Osteoblast (primary cell): ENCODE measurements at regions not wholly inside any gene's neighbourhood (a gene's known extent, or its start where the extent isn't known, plus 50 kb on each side); places are given as distances from the start of the nearest gene placed in this dataset.

Source experiments
- DNase-seq: peaks from one replicate; pipeline ENCODE4 v3.0.0; 2011; ENCODE audit warnings: low spot score, mixed read lengths; ENCODE audit not compliant: insufficient read length; ENCODE audit errors: missing footprints
- H2AFZ ChIP-seq: 2 replicates; pipeline ENCODE4 v1.6.0; 2011; ENCODE audit warnings: mild to moderate bottlenecking, low read length
- H3K27ac ChIP-seq: 2 replicates; pipeline ENCODE4 v1.5.1; 2011; ENCODE audit warnings: mild to moderate bottlenecking, low read depth, low read length, moderate library complexity
- H3K27me3 ChIP-seq: 2 replicates; pipeline ENCODE4 v1.6.0; 2012; ENCODE audit warnings: mild to moderate bottlenecking, control low read depth, inconsistent platforms, low read length, moderate library complexity; ENCODE audit not compliant: insufficient read depth
- H3K36me3 ChIP-seq: 2 replicates; pipeline ENCODE4 v1.5.1; 2011; ENCODE audit warnings: mild to moderate bottlenecking, low read length, control low read depth, moderate library complexity; ENCODE audit not compliant: insufficient read depth
- H3K4me1 ChIP-seq: 2 replicates; pipeline ENCODE4 v1.5.1; 2011; ENCODE audit warnings: mild to moderate bottlenecking, low read length, control low read depth, moderate library complexity; ENCODE audit not compliant: insufficient read depth
- H3K4me2 ChIP-seq: 2 replicates; pipeline ENCODE4 v1.6.0; 2011; ENCODE audit warnings: mild to moderate bottlenecking, low read length; ENCODE audit not compliant: insufficient read depth
- H3K4me3 ChIP-seq: fragments of 200-600 bp; sonication (generic); 3 replicates; pipeline ENCODE4 v1.5.1; 2012; ENCODE audit warnings: mild to moderate bottlenecking, low read length, inconsistent platforms; ENCODE audit not compliant: insufficient read depth
- H3K79me2 ChIP-seq: 2 replicates; pipeline ENCODE4 v1.6.0; 2012; ENCODE audit warnings: mild to moderate bottlenecking, low read length, control low read depth, inconsistent platforms; ENCODE audit not compliant: insufficient read depth
- H3K9me3 ChIP-seq: 2 replicates; pipeline ENCODE4 v1.5.1; 2011; ENCODE audit warnings: low read depth, low read length, control low read depth
- H4K20me1 ChIP-seq: 2 replicates; pipeline ENCODE4 v1.6.0; 2012; ENCODE audit warnings: mild to moderate bottlenecking, low read length, control low read depth; ENCODE audit not compliant: insufficient read depth
- TF ChIP-seq, protein P1 (sequence below): IDR thresholded peaks from 2 replicates; pipeline ENCODE4 v1.5.1; 2011; ENCODE audit warnings: mild to moderate bottlenecking, low read depth, low read length, moderate library complexity; ENCODE audit errors: extremely low read depth

DNA sequence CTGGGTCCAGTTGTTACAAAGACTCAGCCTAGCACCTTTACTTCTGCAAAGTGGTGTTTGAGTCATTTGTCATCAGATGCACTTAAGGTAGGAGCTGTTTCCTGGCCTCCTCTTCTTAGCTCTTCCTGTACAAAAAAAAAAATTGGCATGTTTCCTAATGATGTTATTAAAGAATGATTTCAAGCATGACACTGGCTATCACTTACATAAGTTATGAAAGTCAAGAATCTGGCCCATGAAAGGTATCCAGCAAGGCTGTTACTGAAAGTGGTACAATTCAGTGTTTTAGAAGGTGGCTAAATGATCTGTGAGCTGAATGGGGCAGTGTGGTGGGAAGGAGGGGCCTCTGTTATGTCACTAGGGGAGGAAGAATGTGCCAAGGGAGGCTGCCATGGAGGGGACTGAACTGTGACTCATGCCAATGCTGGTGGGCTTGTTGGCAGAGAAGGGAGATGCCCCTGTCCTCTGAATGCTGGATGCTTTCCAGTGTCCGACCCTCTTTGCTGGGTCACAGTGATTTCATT, 175.1 kb upstream of the MAP1B start:
- H3K27ac ChIP-seq = peak overlapping the region; percentile 59
- no peaks in the 10 kb centered on the region for H3K79me2 ChIP-seq
- no peaks in the 10 kb centered on the region for H3K36me3 ChIP-seq
- no peaks in the 10 kb centered on the region for H4K20me1 ChIP-seq
- no peak overlapping the region for H3K4me2 ChIP-seq
- H3K27me3 ChIP-seq = peaks cover 7% of the 10 kb centered on the region
- peaks cover 13% of the 10 kb centered on the region for H3K4me1 ChIP-seq
- TF ChIP-seq, protein P1, sequence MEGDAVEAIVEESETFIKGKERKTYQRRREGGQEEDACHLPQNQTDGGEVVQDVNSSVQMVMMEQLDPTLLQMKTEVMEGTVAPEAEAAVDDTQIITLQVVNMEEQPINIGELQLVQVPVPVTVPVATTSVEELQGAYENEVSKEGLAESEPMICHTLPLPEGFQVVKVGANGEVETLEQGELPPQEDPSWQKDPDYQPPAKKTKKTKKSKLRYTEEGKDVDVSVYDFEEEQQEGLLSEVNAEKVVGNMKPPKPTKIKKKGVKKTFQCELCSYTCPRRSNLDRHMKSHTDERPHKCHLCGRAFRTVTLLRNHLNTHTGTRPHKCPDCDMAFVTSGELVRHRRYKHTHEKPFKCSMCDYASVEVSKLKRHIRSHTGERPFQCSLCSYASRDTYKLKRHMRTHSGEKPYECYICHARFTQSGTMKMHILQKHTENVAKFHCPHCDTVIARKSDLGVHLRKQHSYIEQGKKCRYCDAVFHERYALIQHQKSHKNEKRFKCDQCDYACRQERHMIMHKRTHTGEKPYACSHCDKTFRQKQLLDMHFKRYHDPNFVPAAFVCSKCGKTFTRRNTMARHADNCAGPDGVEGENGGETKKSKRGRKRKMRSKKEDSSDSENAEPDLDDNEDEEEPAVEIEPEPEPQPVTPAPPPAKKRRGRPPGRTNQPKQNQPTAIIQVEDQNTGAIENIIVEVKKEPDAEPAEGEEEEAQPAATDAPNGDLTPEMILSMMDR = no peak
- H3K9me3 ChIP-seq = no peaks in the 10 kb centered on the region
- peak overlapping the region; percentile 69 for H2AFZ ChIP-seq
- H3K4me3 ChIP-seq = no peak overlapping the region
- no peak for DNase-seq

DNA sequence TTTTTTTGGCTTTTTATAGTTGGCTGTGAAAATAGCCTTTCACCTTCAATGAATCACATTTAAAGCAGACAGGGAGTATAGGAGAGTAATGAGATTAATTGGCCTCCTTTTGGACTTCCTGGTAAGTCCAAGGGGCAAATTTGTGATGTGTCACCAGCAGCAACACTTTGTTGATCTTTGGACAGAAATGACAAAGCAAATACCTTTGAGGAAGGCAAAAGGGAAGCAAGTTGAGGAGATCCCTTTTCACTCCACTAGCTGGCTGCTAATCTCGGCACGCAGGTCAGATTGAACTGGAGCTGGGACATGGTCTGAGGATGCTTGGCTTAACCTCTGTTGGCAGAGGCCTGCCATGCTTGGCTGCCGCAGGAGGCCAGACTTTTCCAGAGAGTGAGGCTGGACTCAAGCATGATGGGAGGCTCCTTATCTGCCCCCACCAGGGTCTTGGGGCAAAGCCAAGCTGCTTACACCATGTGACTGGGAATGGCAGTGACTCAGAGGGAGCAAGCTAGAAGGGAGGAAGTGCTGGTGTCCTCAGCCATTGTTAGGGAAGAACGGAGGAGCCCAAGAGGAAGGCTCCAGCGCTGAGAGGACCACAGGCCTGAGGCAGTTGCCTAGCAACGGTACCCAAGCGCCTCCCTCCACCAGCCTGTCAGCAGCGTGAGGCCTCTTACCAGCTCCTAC, 174.5 kb upstream of the MAP1B start:
- Histone ChIP-seq H3K4me1 (peaks cover 13% of the 10 kb centered on the region), H3K79me2 (no peaks in the 10 kb centered on the region), H3K27ac (peak overlapping the region; percentile 59), H3K4me2 (no peak overlapping the region), H2AFZ (peak overlapping the region; percentile 69), H3K36me3 (no peaks in the 10 kb centered on the region), H3K4me3 (no peak overlapping the region), H3K9me3 (no peaks in the 10 kb centered on the region), H4K20me1 (no peaks in the 10 kb centered on the region), H3K27me3 (peaks cover 7% of the 10 kb centered on the region)
- TF ChIP-seq, protein P1 = peak; percentile 10
- DNase-seq = peak; percentile 84

DNA sequence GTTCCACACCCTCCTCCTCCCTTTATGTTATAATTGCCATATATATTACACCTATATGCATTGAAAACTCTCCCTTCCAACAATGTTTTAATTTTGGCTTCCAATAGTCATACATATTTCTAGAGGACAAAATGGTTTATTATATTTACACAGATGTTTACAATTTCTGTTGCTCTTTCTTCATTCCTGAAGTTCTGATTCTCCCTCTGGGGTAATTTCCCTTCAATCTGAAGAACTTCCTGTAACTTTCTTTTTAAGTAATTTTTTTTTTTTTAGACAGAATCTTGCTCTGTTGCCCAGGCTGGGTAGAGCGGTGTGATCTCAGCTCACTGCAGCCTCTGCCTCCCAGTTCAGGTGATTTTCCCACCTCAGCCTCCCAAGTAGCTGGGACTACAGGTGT, 173.0 kb upstream of the MAP1B start:
- Histone ChIP-seq H3K36me3 (no peaks in the 10 kb centered on the region), H2AFZ (no peak overlapping the region), H3K4me3 (no peak overlapping the region), H3K27ac (no peak overlapping the region), H3K4me2 (no peak overlapping the region), H3K79me2 (no peaks in the 10 kb centered on the region), H3K9me3 (no peaks in the 10 kb centered on the region), H3K4me1 (peaks cover 13% of the 10 kb centered on the region), H4K20me1 (no peaks in the 10 kb centered on the region), H3K27me3 (peaks cover 7% of the 10 kb centered on the region)
- no peak for DNase-seq
- TF ChIP-seq, protein P1 = no peak

DNA sequence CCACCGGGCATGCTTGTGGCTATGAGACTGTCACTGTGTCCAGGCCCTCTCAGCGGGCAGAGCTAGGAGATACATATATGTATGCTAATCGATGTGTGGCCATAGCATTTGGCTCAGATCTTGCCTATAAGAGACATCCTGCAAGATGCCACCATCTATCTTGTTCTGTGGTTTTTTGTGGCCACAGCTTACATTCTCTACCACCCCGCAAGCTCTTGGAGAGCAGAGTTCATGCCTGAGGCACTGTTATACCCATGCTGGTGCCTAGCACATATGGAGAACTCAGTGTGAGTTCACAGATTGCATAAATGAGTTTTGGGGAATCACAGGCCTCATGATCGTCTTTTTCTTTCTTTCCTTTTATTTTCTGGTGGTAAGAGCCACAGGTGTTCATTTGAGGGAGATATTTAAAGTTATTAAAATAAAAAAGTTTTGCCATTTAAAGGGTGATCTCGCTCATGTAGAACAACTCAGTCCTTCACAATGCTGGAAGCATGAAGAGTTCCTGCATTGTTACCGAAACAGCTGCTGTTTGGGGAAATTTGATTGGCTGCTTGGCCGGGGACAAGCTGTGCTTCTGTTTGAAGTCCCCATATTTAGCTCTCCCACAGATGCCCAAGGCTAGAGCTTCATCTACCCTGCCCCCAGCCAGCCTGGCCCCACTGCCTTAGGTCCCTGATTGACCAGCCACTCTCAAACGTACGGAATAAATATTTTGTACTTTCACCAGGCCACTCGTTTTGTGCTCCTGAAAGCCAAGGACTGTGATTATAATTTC, 169.2 kb upstream of the MAP1B start:
- TF ChIP-seq, protein P1 = no peak
- H3K79me2 ChIP-seq = no peaks in the 10 kb centered on the region
- peaks cover 11% of the 10 kb centered on the region for H3K27me3 ChIP-seq
- H3K4me2 ChIP-seq = no peak overlapping the region
- H4K20me1 ChIP-seq = no peaks in the 10 kb centered on the region
- no peaks in the 10 kb centered on the region for H3K36me3 ChIP-seq
- H3K4me1 ChIP-seq = peaks cover 3% of the 10 kb centered on the region
- no peak for DNase-seq
- no peak overlapping the region for H3K4me3 ChIP-seq
- H3K9me3 ChIP-seq = no peaks in the 10 kb centered on the region
- H3K27ac ChIP-seq = no peak overlapping the region
- no peak overlapping the region for H2AFZ ChIP-seq
